K562 (cell line): ENCODE measurements at regions not wholly inside any gene's neighbourhood (a gene's known extent, or its start where the extent isn't known, plus 50 kb on each side); places are given as distances from the start of the nearest gene placed in this dataset.

Experiments
- ATAC-seq: fragments of 200-7000 bp; cut with Tn5 transposase; 3 replicates; pipeline ENCODE4 v1.9.1; 2020; ENCODE audit warnings: moderate library complexity
- BruUV-seq: library from RNA; stranded (reverse); fragments of 400-500 nt; replicated peaks from 2 replicates; lab custom pipeline; 2021; lab: Mats Ljungman, UMichigan
- CTCF ChIA-PET: fragments of 300-600 bp; formaldehyde crosslinking; extraction: SDS; loops from one replicate; lab custom pipeline; 2021; ENCODE audit warnings: low intra/inter-chr PET ratio; lab: Yijun Ruan, JAX
- POLR2A ChIA-PET: fragments of 300-600, 350-650 bp; sonication (Branson Sonifier 250); formaldehyde crosslinking; extraction: SDS; loops from one replicate; lab custom pipeline; 2021; ENCODE audit warnings: antibody characterized with exemption, inconsistent platforms; lab: Yijun Ruan, JAX
- DNase-seq, 4 experiments: peaks; one replicate each; pipeline versions ENCODE4 v3.0.0 to v3.0.0-alpha.2; 2011 to 2018; ENCODE audit warnings: low spot score in 3 of 4, mixed read lengths in 3 of 4; ENCODE audit errors: extremely low read depth in 1 of 4
- FAIRE-seq: peaks from 2 replicates; lab custom pipeline; 2011; peaks lifted over from hg19 to GRCh38; lab: Jason Lieb, UNC
- H2AFZ ChIP-seq: 2 replicates; pipeline ENCODE4 v1.6.0; 2011; ENCODE audit warnings: low read depth, low read length, control low read depth, inconsistent platforms
- H3K27ac ChIP-seq: fragments of 200-600 bp; 3 replicates; pipeline ENCODE4 v1.8.0; 2011; ENCODE audit warnings: low read depth, mild to moderate bottlenecking, control low read depth, inconsistent platforms, low read length, moderate library complexity, mixed read lengths; ENCODE audit errors: extremely low read depth
- H3K27me3 ChIP-seq, 2 experiments: fragments of 300-600 bp in 1 of 2; 2 replicates in 1 of 2; 3 replicates in 1 of 2; pipeline versions ENCODE4 v1.6.0 to v1.8.0; 2011; ENCODE audit warnings: inconsistent platforms in 2 of 2, low read length in 2 of 2, mild to moderate bottlenecking in 1 of 2, mixed read lengths in 1 of 2, moderate library complexity in 1 of 2; ENCODE audit not compliant: control insufficient read depth in 2 of 2, insufficient read depth in 2 of 2
- H3K36me3 ChIP-seq: fragments of 300-600 bp; 3 replicates; pipeline ENCODE4 v1.8.0; 2011; ENCODE audit warnings: mild to moderate bottlenecking, low read length, inconsistent platforms; ENCODE audit not compliant: control insufficient read depth, insufficient read depth
- H3K4me1 ChIP-seq, 2 experiments: fragments of 200-600 bp in 1 of 2; replicated peaks in 1 of 2; 2 replicates in 1 of 2; 3 replicates in 1 of 2; pipeline versions ENCODE4 v1.5.1 to v1.8.0; 2011; ENCODE audit warnings: inconsistent platforms in 2 of 2, low read length in 2 of 2, mild to moderate bottlenecking in 1 of 2, mixed read lengths in 1 of 2, moderate library complexity in 1 of 2; ENCODE audit not compliant: control insufficient read depth in 2 of 2, insufficient read depth in 2 of 2
- H3K4me2 ChIP-seq: 2 replicates; pipeline ENCODE4 v1.6.1; 2011; ENCODE audit warnings: low read length, control low read depth, inconsistent platforms, mixed read lengths; ENCODE audit not compliant: insufficient read depth
- H3K4me3 ChIP-seq: fragments of 200-600 bp; sonication (generic), shearing (Covaris generic); 2 replicates; pipeline ENCODE4 v1.5.1; 2016; ENCODE audit warnings: control low read depth, inconsistent platforms
- H3K79me2 ChIP-seq: fragments of 200-600 bp; 3 replicates; pipeline ENCODE4 v1.8.0; 2011; ENCODE audit warnings: low read length, inconsistent platforms; ENCODE audit not compliant: control insufficient read depth, insufficient read depth
- H3K9ac ChIP-seq, 2 experiments: 2 replicates each; pipeline versions ENCODE4 v1.6.0 to v1.6.1; 2011; ENCODE audit warnings: low read depth in 2 of 2, low read length in 2 of 2, control low read depth in 1 of 2, inconsistent platforms in 1 of 2, mild to moderate bottlenecking in 1 of 2, mixed read lengths in 1 of 2; ENCODE audit not compliant: insufficient read depth in 1 of 2
- H3K9me1 ChIP-seq: one replicate; pipeline ENCODE4 v1.6.0; 2011; ENCODE audit warnings: inconsistent platforms, mild to moderate bottlenecking, low read length, moderate library complexity; ENCODE audit not compliant: control insufficient read depth, insufficient read depth
- H3K9me3 ChIP-seq: replicated peaks from 2 replicates; pipeline ENCODE4 v1.5.1; 2011; ENCODE audit warnings: low read depth, low read length, inconsistent platforms; ENCODE audit not compliant: control insufficient read depth, insufficient read depth
- H4K20me1 ChIP-seq: replicated peaks from 2 replicates; pipeline ENCODE4 v1.6.1; 2011; ENCODE audit warnings: low read length, inconsistent platforms, mixed read lengths; ENCODE audit not compliant: control insufficient read depth, insufficient read depth
- BDP1 ChIP-seq: IDR thresholded peaks from 3 replicates; pipeline ENCODE4 v1.6.1; 2011; ENCODE audit not compliant: insufficient read length, insufficient read depth
- HNRNPH1 ChIP-seq: fragments of 200-400 bp; formaldehyde crosslinking; optimal IDR thresholded peaks from 2 replicates; pipeline ENCODE3; 2017; ENCODE audit warnings: low read depth, mild to moderate bottlenecking, low read length, moderate library complexity
- MEF2D ChIP-seq: conservative IDR thresholded peaks from 2 replicates; pipeline ENCODE4 v1.6.1; 2016; ENCODE audit warnings: low read depth, missing genetic modification characterization, missing compliant biosample characterization
- NCOA4 ChIP-seq: fragments of 450-650 bp; IDR thresholded peaks from 2 replicates; pipeline ENCODE4 v1.6.1; 2018; ENCODE audit warnings: mild to moderate bottlenecking; ENCODE audit not compliant: partially characterized antibody
- NCOA6 ChIP-seq: fragments of 450-650 bp; IDR thresholded peaks from 2 replicates; pipeline ENCODE4 v1.6.1; 2017; ENCODE audit warnings: mild to moderate bottlenecking
- ZNF644 ChIP-seq: fragments of 200-800 bp; sonication (Bioruptor generic); IDR thresholded peaks from 2 replicates; pipeline ENCODE4 v1.6.1; 2016; ENCODE audit warnings: low read depth, missing genetic modification characterization, missing compliant biosample characterization
- ZNF79 ChIP-seq: fragments of 250-450 bp; sonication (Bioruptor Pico); IDR thresholded peaks from 2 replicates; pipeline ENCODE4 v1.4.0; 2020; ENCODE audit warnings: low read depth, mild to moderate bottlenecking, moderate library complexity
- WGBS: fragments of 100-300 bp; shearing (Covaris generic); methylation state at CpG from one replicate; pipeline ENCODE4 v1.1.6; 2016; ENCODE audit warnings: low coverage, mixed read lengths; ENCODE audit not compliant: insufficient coverage; ENCODE audit errors: missing lambda C conversion rate; 5-methylcytosine and 5-hydroxymethylcytosine counted together
- in situ Hi-C: fragments of 300-500 bp; cut with MboI; formaldehyde crosslinking; loops from 4 replicates; pipeline ENCODE4 v1.15.0; 2018; ENCODE audit warnings: inconsistent platforms, mixed read lengths
- intact Hi-C: fragments of 100-400 bp; cut with micrococcal nuclease; formaldehyde crosslinking; loops from 2 replicates; pipeline ENCODE4 v1.14.2; 2022

DNA sequence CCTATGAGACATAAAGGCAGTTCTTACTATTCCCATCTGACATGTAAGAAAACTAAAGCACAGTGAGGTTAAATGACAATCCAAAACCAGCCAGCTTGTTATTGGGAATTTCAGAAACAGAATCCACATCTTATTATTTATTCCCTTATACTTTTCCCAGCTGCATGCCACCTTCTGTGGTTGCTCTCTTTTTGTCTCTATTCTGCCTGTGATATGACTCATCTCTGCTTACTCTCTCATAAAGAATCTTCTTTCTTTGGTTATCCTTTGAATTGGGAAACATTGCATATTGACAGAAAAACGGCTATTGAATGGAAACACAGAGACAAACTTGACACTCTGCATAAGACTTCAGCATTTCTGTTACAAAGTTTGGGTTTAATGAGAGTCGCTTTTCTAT lies 183.2 kb downstream of the TLR4 start (continued):
- no peak for TF ChIP-seq HNRNPH1

DNA sequence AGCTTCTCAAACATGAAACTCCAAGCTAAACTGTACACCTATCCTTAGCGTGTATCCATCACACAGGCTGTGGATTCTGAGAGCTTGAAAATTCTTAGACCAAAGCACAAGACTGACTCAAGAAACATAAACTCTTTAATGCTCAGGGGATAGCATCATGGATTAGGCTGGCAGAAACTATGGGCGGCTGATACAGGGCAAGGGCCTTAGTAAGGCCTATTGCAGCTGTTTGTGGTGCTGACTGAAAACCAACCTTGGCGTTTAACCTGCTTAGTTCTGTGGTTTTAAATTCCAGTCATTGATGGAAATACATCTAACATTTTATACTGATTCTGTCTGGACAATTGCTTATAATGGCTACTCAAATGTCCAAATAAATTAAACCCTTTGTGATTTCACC lies 183.7 kb downstream of the TLR4 start:
- Histone ChIP-seq H3K9me3 (peaks cover 3% of the 10 kb centered on the region; the same call in 1 of the 2 replicates), H3K79me2 (no peaks in the 10 kb centered on the region), H3K9me1 (no peaks in the 10 kb centered on the region), H3K36me3 (no peaks in the 10 kb centered on the region), H3K9ac (no peak overlapping the region)
- DNase-seq = no peak
- intact Hi-C loops = no loop called here
- POLR2A ChIA-PET = no interaction called here
- CTCF ChIA-PET = no interaction called here
- in situ Hi-C loops = no loop called here
- TF ChIP-seq ZNF644 (tag) = no peak
- no peak for TF ChIP-seq ZNF79 (CRISPR knock-in tag)
- TF ChIP-seq MEF2D (tag) = no peak
- no peak for TF ChIP-seq BDP1
- no peak for TF ChIP-seq NCOA4
- no peak for TF ChIP-seq NCOA6
- TF ChIP-seq HNRNPH1 = no peak
- TF ChIP-seq, all 486 proteins: peak for 0
- Histone ChIP-seq H2AFZ (no peak overlapping the region), H3K27ac (no peak overlapping the region), H3K4me3 (no peak overlapping the region), H4K20me1 (no peaks in the 10 kb centered on the region), H3K4me2 (no peak overlapping the region), H3K27me3 (no peaks in the 10 kb centered on the region), H3K4me1 (no peaks in the 10 kb centered on the region)
- WGBS = 0% methylated on average over 3 of the region's 3 CpGs
- no peak for FAIRE-seq
- BruUV-seq = no TSS peak
- no peak for ATAC-seq
